Suprapubic skin (tissue), 4 donors: ENCODE measurements at regions not wholly inside any gene's neighbourhood (a gene's known extent, or its start where the extent isn't known, plus 50 kb on each side); places are given as distances from the start of the nearest gene placed in this dataset.

ENCODE experiments used
- DNase-seq, 2 donors: peaks; one replicate each; pipeline ENCODE4 v3.0.0-alpha.2; 2019; ENCODE audit warnings: low spot score in 2 of 2
- H3K27ac ChIP-seq: fragments of 200-600 bp; sonication (generic); one replicate; pipeline ENCODE4 v1.5.1; 2019
- H3K27me3 ChIP-seq: fragments of 200-600 bp; sonication (generic); one replicate; pipeline ENCODE4 v1.5.1; 2019
- H3K36me3 ChIP-seq: fragments of 200-600 bp; sonication (generic); one replicate; pipeline ENCODE4 v1.5.1; 2019
- H3K4me1 ChIP-seq: fragments of 200-600 bp; sonication (generic); one replicate; pipeline ENCODE4 v1.5.1; 2019
- H3K4me3 ChIP-seq: fragments of 200-600 bp; sonication (generic); one replicate; pipeline ENCODE4 v1.5.1; 2019; ENCODE audit warnings: mild to moderate bottlenecking
- H3K9me3 ChIP-seq: fragments of 200-600 bp; sonication (generic); one replicate; pipeline ENCODE4 v1.5.1; 2019
- EP300 ChIP-seq: sonication (generic); formaldehyde crosslinking; IDR thresholded peaks from one replicate; pipeline ENCODE4 v1.6.1; 2017; ENCODE audit warnings: antibody characterized with exemption
- POLR2A ChIP-seq, 2 donors: fragments of 450-650 bp; IDR thresholded peaks; one replicate each; pipeline ENCODE4 v1.6.1; 2017; ENCODE audit warnings: antibody characterized with exemption in 2 of 2, mild to moderate bottlenecking in 2 of 2, moderate library complexity in 2 of 2
- POLR2AphosphoS5 ChIP-seq, 3 donors: sonication (generic); formaldehyde crosslinking; IDR thresholded peaks; one replicate each; pipeline ENCODE4 v1.6.1; 2017; ENCODE audit warnings: antibody characterized with exemption in 3 of 3
- WGBS: methylation state at CpG from one replicate; pipeline ENCODE4 v1.1.5; 2018; 5-methylcytosine and 5-hydroxymethylcytosine counted together
- TF ChIP-seq, protein P1 (sequence below), 2 donors: fragments of 200-600 bp in 1 of 2; fragments of 450-650 bp in 1 of 2; sonication (generic) in 1 of 2; IDR thresholded peaks; one replicate each; pipeline ENCODE4 v1.5.1; 2016 to 2019; ENCODE audit warnings: antibody characterized with exemption in 2 of 2, mild to moderate bottlenecking in 1 of 2, moderate library complexity in 1 of 2

DNA sequence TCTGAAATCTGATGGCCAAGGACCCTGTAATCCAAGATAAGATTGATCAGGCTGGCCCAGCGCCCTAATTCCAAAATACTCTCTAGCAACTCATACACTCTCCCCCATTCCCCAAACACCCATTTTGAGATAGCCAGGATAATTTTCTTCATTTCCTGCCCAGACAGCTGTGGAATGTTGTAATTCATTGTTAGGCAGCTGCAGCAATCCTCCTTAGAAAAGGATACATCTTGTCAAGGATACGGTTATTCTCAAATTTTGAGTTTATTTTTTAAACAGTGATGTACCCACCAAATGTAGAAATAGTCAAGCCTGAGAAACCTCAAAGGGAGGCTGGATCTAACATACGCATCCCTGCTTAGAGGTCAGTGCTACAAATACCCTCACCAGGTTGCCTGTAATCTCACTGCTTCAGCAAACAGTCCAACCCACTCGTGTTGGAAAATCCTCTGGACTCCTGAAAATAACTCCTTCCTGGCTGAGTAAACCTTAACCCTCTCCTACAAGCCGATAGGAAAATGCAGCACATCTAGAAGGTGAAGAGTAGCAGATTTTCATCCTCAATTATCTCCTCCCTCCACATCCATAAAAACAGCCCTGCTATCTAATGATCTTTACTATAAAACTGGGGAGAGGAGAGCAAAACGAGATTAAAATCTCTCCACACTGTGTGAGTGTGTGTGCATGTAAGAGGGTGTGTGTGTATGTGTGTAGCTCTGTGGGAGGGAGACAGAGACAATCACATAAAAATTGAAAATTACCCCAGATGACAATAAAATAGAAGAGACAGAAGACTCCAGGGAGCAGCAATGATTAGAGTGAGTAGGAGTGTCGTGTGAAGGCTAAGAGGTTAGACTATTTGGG lies 683.1 kb downstream of the DIAPH3 start:
- WGBS: 49% methylated on average over 7 of the region's 7 CpGs
- Histone ChIP-seq H3K27ac (no peak overlapping the region), H3K27me3 (no peaks in the 10 kb centered on the region), H3K4me1 (no peaks in the 10 kb centered on the region), H3K36me3 (no peaks in the 10 kb centered on the region), H3K4me3 (no peak overlapping the region), H3K9me3 (no peaks in the 10 kb centered on the region)
- TF ChIP-seq POLR2A (IDR thresholded peaks at IDR 0.05): no peak
- no peak for TF ChIP-seq EP300
- TF ChIP-seq POLR2AphosphoS5 (IDR thresholded peaks at IDR 0.05): no peak
- no peak for DNase-seq

DNA sequence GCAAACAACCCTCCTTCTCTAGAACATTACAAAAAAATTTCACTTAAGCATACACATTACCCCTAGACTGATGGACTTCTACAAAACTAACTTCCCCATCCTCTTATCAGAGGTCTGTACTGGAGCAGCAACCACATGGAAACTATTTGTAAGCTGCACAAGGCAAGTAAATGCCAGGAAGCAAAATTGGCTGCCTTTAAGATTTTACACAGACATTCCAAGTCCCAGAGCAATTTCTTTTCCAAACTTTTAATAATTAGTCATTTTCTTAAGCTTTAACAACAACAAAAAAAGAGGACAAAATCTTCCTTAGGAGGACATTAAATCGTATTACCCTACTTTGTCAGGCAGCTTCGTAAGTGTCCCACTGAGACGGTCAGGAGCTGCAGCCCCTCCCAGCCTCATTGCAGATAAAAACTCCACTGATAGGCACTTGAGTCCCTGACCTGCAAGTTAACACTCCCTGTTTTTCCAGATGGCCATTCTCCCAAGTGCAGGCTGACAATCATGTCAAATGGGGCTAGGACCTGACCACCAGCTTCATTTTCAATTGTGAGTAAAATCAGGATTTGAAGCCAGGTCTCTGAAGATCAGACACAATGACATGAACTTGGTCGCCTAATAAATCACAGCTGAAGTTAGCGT lies 680.1 kb downstream of the DIAPH3 start:
- 45% methylated on average over 5 of the region's 5 CpGs for WGBS
- Histone ChIP-seq H3K4me3 (no peak overlapping the region), H3K27ac (no peak overlapping the region), H3K36me3 (no peaks in the 10 kb centered on the region), H3K4me1 (no peaks in the 10 kb centered on the region), H3K9me3 (no peaks in the 10 kb centered on the region), H3K27me3 (no peaks in the 10 kb centered on the region)
- DNase-seq: no peak
- TF ChIP-seq POLR2A (IDR thresholded peaks at IDR 0.05) (no peak), POLR2AphosphoS5 (IDR thresholded peaks at IDR 0.05) (no peak), EP300 (no peak)
- TF ChIP-seq, protein P1, sequence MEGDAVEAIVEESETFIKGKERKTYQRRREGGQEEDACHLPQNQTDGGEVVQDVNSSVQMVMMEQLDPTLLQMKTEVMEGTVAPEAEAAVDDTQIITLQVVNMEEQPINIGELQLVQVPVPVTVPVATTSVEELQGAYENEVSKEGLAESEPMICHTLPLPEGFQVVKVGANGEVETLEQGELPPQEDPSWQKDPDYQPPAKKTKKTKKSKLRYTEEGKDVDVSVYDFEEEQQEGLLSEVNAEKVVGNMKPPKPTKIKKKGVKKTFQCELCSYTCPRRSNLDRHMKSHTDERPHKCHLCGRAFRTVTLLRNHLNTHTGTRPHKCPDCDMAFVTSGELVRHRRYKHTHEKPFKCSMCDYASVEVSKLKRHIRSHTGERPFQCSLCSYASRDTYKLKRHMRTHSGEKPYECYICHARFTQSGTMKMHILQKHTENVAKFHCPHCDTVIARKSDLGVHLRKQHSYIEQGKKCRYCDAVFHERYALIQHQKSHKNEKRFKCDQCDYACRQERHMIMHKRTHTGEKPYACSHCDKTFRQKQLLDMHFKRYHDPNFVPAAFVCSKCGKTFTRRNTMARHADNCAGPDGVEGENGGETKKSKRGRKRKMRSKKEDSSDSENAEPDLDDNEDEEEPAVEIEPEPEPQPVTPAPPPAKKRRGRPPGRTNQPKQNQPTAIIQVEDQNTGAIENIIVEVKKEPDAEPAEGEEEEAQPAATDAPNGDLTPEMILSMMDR (IDR thresholded peaks at IDR 0.05): no peak

DNA sequence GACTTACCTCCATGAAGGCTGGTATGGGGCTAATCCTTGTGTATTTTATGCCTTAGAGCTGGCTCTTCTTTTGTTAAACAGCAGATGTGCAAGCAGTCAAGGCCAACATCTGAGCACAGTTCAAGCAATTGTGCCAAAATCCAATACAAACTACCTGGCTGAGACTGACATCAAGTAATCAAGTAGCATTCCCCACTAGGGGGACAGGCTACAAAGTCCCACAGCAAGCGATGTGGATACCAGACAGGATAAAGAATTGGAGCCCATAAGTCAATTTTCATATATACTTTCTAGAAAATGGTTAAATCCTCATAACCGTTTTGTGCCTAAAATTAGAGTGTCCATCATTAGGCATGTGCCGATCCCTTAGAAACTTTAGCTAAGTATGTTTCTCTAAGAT lies 675.8 kb downstream of the DIAPH3 start:
- Histone ChIP-seq H3K27me3 (no peaks in the 10 kb centered on the region), H3K27ac (no peak overlapping the region), H3K4me3 (no peak overlapping the region), H3K9me3 (no peaks in the 10 kb centered on the region), H3K36me3 (no peaks in the 10 kb centered on the region), H3K4me1 (no peaks in the 10 kb centered on the region)
- TF ChIP-seq EP300: no peak
- TF ChIP-seq, protein P1 (IDR thresholded peaks at IDR 0.05): no peak
- 85% methylated on average over 3 of the region's 3 CpGs for WGBS
- DNase-seq: no peak

DNA sequence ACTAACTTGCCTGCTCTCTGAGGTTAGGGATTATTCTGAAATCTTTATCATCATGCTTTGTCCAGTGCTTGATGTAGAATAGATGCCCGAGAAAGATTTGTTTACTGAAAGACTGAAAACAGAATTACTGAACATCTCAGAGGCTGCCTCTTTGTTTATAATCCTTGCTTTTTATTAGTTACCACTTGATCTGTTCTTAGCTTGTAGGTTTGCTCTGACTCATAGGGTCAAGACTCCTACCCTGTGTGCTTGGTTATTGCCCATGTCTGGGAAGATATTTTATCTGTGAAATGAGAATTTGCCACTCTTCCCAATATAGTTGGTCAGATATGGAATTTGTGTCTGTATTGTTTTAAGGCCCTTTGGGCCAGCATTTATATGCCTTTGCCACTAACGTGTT lies 675.3 kb downstream of the DIAPH3 start:
- DNase-seq: no peak
- H3K9me3 ChIP-seq: no peaks in the 10 kb centered on the region
- 86% methylated on average over 2 of the region's 2 CpGs for WGBS
- TF ChIP-seq, protein P1 (IDR thresholded peaks at IDR 0.05): no peak
- TF ChIP-seq EP300 (no peak), POLR2A (IDR thresholded peaks at IDR 0.05) (no peak), POLR2AphosphoS5 (IDR thresholded peaks at IDR 0.05) (no peak)
- no peak overlapping the region for H3K4me3 ChIP-seq
- no peak overlapping the region for H3K27ac ChIP-seq
- H3K36me3 ChIP-seq: no peaks in the 10 kb centered on the region
- H3K27me3 ChIP-seq: no peaks in the 10 kb centered on the region
- H3K4me1 ChIP-seq: no peaks in the 10 kb centered on the region

DNA sequence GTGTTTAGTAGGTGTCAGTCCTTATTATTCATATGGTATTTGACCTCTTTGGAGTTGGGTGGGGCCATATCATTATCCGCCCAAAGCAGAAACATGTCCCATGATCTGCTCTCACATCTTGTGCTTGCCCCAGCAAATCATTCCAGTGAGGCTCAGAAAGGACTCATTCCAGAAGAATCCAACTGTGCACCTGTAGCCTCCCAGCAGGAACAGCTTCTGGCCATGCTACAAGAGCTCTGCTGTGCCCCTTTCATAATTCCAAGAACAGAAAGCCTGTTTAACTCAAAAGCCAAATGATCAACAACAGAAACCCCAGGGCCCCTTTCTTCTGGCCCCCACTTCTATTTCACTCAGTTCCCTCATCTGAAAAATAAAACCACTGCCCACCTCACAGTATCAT lies 673.1 kb downstream of the DIAPH3 start:
- Histone ChIP-seq H3K36me3 (no peaks in the 10 kb centered on the region), H3K4me1 (peaks cover 2% of the 10 kb centered on the region), H3K27me3 (no peaks in the 10 kb centered on the region), H3K27ac (no peak overlapping the region), H3K9me3 (no peaks in the 10 kb centered on the region), H3K4me3 (no peak overlapping the region)
- TF ChIP-seq POLR2A (IDR thresholded peaks at IDR 0.05): no peak
- TF ChIP-seq, protein P1 (IDR thresholded peaks at IDR 0.05): no peak
- TF ChIP-seq EP300: no peak
- no peak for TF ChIP-seq POLR2AphosphoS5 (IDR thresholded peaks at IDR 0.05)
- DNase-seq: no peak
- 75% methylated on average over 1 of the region's 1 CpG for WGBS
